CD14-positive monocyte (primary cell): ENCODE measurements at regions not wholly inside any gene's neighbourhood (a gene's known extent, or its start where the extent isn't known, plus 50 kb on each side); places are given as distances from the start of the nearest gene placed in this dataset.

Experiments used
- DNase-seq, 3 donors: peaks; one replicate each; pipeline ENCODE4 v3.0.0-alpha.2; 2011 to 2022
- H2AFZ ChIP-seq: 2 replicates; pipeline ENCODE4 v1.6.0; 2012; ENCODE audit warnings: mild to moderate bottlenecking, low read depth, low read length, inconsistent platforms; ENCODE audit not compliant: insufficient read depth, poor library complexity, severe bottlenecking
- H3K27ac ChIP-seq, 2 donors: 1 replicate in 1 of 2; 2 replicates in 1 of 2; pipeline ENCODE4 v1.5.1; 2012 to 2013; ENCODE audit warnings: low read length in 2 of 2, control low read depth in 1 of 2, inconsistent platforms in 1 of 2, low read depth in 1 of 2, mild to moderate bottlenecking in 1 of 2
- H3K27me3 ChIP-seq, 2 donors: one replicate each; pipeline versions ENCODE4 v1.6.0 to v1.6.1; 2011 to 2013; ENCODE audit warnings: low read length in 2 of 2; ENCODE audit not compliant: control insufficient read depth in 2 of 2, insufficient read depth in 2 of 2
- H3K36me3 ChIP-seq, 2 donors: replicated peaks in 1 of 2; 1 replicate in 1 of 2; 2 replicates in 1 of 2; pipeline versions ENCODE4 v1.5.1 to v1.6.1; 2012 to 2013; ENCODE audit warnings: low read length in 2 of 2, control low read depth in 1 of 2, inconsistent platforms in 1 of 2, mild to moderate bottlenecking in 1 of 2; ENCODE audit not compliant: insufficient read depth in 2 of 2, control insufficient read depth in 1 of 2
- H3K4me1 ChIP-seq, 2 donors: 1 replicate in 1 of 2; 2 replicates in 1 of 2; pipeline versions ENCODE4 v1.5.1 to v1.6.1; 2012 to 2013; ENCODE audit warnings: low read length in 2 of 2, control low read depth in 1 of 2, inconsistent platforms in 1 of 2, mild to moderate bottlenecking in 1 of 2, moderate library complexity in 1 of 2; ENCODE audit not compliant: insufficient read depth in 2 of 2, control insufficient read depth in 1 of 2
- H3K4me2 ChIP-seq: replicated peaks from 2 replicates; pipeline ENCODE3; 2012; ENCODE audit warnings: low read length, moderate library complexity, mild to moderate bottlenecking; ENCODE audit not compliant: poor library complexity, severe bottlenecking; ENCODE audit errors: extremely low read depth
- H3K4me3 ChIP-seq, 3 experiments: fragments of 200-600 bp in 1 of 3; sonication (generic) in 1 of 3; replicated peaks in 1 of 3; 1 replicate in 2 of 3; 2 replicates in 1 of 3; pipeline ENCODE4 v1.5.1; 2011 to 2013; ENCODE audit warnings: low read length in 3 of 3, mild to moderate bottlenecking in 3 of 3, control low read depth in 2 of 3, low read depth in 2 of 3, inconsistent platforms in 1 of 3, moderate library complexity in 1 of 3
- H3K79me2 ChIP-seq: 2 replicates; pipeline ENCODE4 v1.6.0; 2012; ENCODE audit warnings: mild to moderate bottlenecking, control low read depth, inconsistent platforms, low read length, moderate library complexity; ENCODE audit not compliant: insufficient read depth
- H3K9ac ChIP-seq: 2 replicates; pipeline ENCODE4 v1.6.0; 2017; ENCODE audit warnings: low read length, mild to moderate bottlenecking; ENCODE audit not compliant: insufficient read depth, poor library complexity, severe bottlenecking
- H3K9me3 ChIP-seq, 2 donors: replicated peaks in 1 of 2; 1 replicate in 1 of 2; 2 replicates in 1 of 2; pipeline versions ENCODE4 v1.5.1 to v1.6.1; 2012 to 2013; ENCODE audit warnings: low read length in 2 of 2, control low read depth in 1 of 2; ENCODE audit not compliant: control insufficient read depth in 1 of 2, insufficient read depth in 1 of 2
- H4K20me1 ChIP-seq: 2 replicates; pipeline ENCODE4 v1.6.0; 2012; ENCODE audit warnings: mild to moderate bottlenecking, low read length, control low read depth, moderate library complexity; ENCODE audit not compliant: insufficient read depth
- H3K27ac Mint-ChIP-seq, 7 donors: one replicate each; pipeline ENCODE4 v1.8.0; 2020; ENCODE audit warnings: mild to moderate bottlenecking in 7 of 7, mixed read lengths in 7 of 7, moderate library complexity in 6 of 7, inconsistent platforms in 2 of 7
- H3K27me3 Mint-ChIP-seq, 3 donors: one replicate each; pipeline ENCODE4 v1.8.0; 2021 to 2022; ENCODE audit warnings: low read depth in 3 of 3, mild to moderate bottlenecking in 3 of 3, mixed read lengths in 3 of 3, moderate library complexity in 3 of 3, inconsistent platforms in 1 of 3
- H3K36me3 Mint-ChIP-seq, 2 donors: one replicate each; pipeline ENCODE4 v1.8.0; 2020; ENCODE audit warnings: mixed read lengths in 2 of 2, inconsistent platforms in 1 of 2, mild to moderate bottlenecking in 1 of 2
- H3K4me1 Mint-ChIP-seq: one replicate; pipeline ENCODE4 v1.8.0; 2020; ENCODE audit warnings: mild to moderate bottlenecking, mixed read lengths
- H3K4me3 Mint-ChIP-seq, 2 donors: one replicate each; pipeline ENCODE4 v1.8.0; 2020; ENCODE audit warnings: mild to moderate bottlenecking in 2 of 2, mixed read lengths in 2 of 2, moderate library complexity in 1 of 2
- H3K9me3 Mint-ChIP-seq, 7 donors: one replicate each; pipeline ENCODE4 v1.8.0; 2020 to 2022; ENCODE audit warnings: mixed read lengths in 7 of 7, mild to moderate bottlenecking in 6 of 7, moderate library complexity in 6 of 7, inconsistent platforms in 2 of 7
- CTCF ChIP-seq: fragments of 200-600 bp; IDR thresholded peaks from one replicate; pipeline ENCODE4 v1.8.0; 2022; ENCODE audit warnings: antibody characterized with exemption, mild to moderate bottlenecking
- WGBS: methylation state at CpG from one replicate; pipeline ENCODE4 v1.1.5; 2013; ENCODE audit warnings: missing lambda C conversion rate; ENCODE audit not compliant: insufficient coverage; 5-methylcytosine and 5-hydroxymethylcytosine counted together
- intact Hi-C, 2 donors: fragments of 100-400 bp; cut with micrococcal nuclease; formaldehyde crosslinking; loops; one replicate each; pipeline versions ENCODE4 v1.15.0 to v1.15.1; 2023

GRCh38 chr2:183426825-183427224 is 302.6 kb downstream of the NUP35 start:
- H3K79me2 ChIP-seq = no peaks in the 10 kb centered on the region
- H3K27ac ChIP-seq = no peak overlapping the region
- H3K27me3 ChIP-seq = no peaks in the 10 kb centered on the region
- Mint-ChIP-seq H3K4me1 (no peaks in the 10 kb centered on the region), H3K27me3 (peaks cover 0 to 1% (median 0%) of the 10 kb centered on the region in 3 donors), H3K36me3 (no peaks in the 10 kb centered on the region), H3K9me3 (peaks cover 2 to 20% (median 6%) of the 10 kb centered on the region in 7 donors), H3K4me3 (no peak overlapping the region), H3K27ac (no peak overlapping the region)
- H2AFZ ChIP-seq = no peak overlapping the region
- intact Hi-C loops = no loop called here
- H3K9ac ChIP-seq = no peak overlapping the region
- no peaks in the 10 kb centered on the region for H3K4me1 ChIP-seq
- no peak overlapping the region for H3K4me3 ChIP-seq
- no peaks in the 10 kb centered on the region for H4K20me1 ChIP-seq
- WGBS = no CpG with 5 or more reads among the region's 3 CpGs
- no peak for TF ChIP-seq CTCF
- peaks cover 14 to 15% of the 10 kb centered on the region in 2 donors for H3K9me3 ChIP-seq
- no peaks in the 10 kb centered on the region for H3K36me3 ChIP-seq
- no peak overlapping the region for H3K4me2 ChIP-seq
- DNase-seq = no peak

DNA sequence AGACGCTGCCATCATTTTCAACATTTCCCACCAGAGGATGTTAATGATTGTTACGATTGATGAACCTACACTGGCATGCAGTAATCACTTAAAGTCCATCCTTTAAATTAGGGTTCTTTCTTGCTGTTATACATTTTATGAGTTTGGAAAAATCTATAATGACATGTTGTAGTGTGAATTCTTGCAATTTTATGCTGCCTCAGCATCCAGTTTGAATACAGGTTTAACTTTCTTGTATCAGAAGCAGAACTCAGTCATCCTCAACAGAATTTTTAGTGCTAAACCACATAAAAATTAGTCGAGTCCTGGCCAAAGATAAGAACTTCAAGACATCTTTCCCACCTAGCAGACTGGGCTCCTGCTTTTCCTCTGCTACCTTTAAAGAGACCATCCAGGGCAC is 303.3 kb downstream of the NUP35 start:
- Mint-ChIP-seq H3K4me1 (no peaks in the 10 kb centered on the region), H3K9me3 (peaks cover 2 to 16% (median 6%) of the 10 kb centered on the region in 7 donors), H3K4me3 (no peak overlapping the region), H3K27me3 (peaks cover 0 to 1% (median 0%) of the 10 kb centered on the region in 3 donors), H3K36me3 (no peaks in the 10 kb centered on the region), H3K27ac (no peak overlapping the region)
- no peak for TF ChIP-seq CTCF
- no peaks in the 10 kb centered on the region for H3K27me3 ChIP-seq
- H2AFZ ChIP-seq = no peak overlapping the region
- H3K36me3 ChIP-seq = no peaks in the 10 kb centered on the region
- H3K27ac ChIP-seq = no peak overlapping the region
- WGBS = 75% methylated on average over 1 of the region's 3 CpGs
- H3K79me2 ChIP-seq = no peaks in the 10 kb centered on the region
- no peaks in the 10 kb centered on the region for H4K20me1 ChIP-seq
- no peak for DNase-seq
- H3K4me2 ChIP-seq = no peak overlapping the region
- intact Hi-C loops = no loop called here
- no peaks in the 10 kb centered on the region for H3K4me1 ChIP-seq
- no peak overlapping the region for H3K4me3 ChIP-seq
- H3K9ac ChIP-seq = no peak overlapping the region
- peaks cover 14 to 15% of the 10 kb centered on the region in 2 donors for H3K9me3 ChIP-seq
